H9 (cell line): ENCODE measurements at regions not wholly inside any gene's neighbourhood (a gene's known extent, or its start where the extent isn't known, plus 50 kb on each side); places are given as distances from the start of the nearest gene placed in this dataset.

Experiments
- DNase-seq: peaks from one replicate; pipeline ENCODE4 v3.0.0-alpha.2; 2017
- H2AFZ ChIP-seq: one replicate; pipeline ENCODE4 v1.6.1; 2013; ENCODE audit warnings: mild to moderate bottlenecking, low read length, control low read depth, moderate library complexity
- H2AK5ac ChIP-seq: 2 replicates; pipeline ENCODE4 v1.6.1; 2013; ENCODE audit warnings: low read length, control low read depth, mixed read lengths; ENCODE audit not compliant: insufficient read length
- H2BK120ac ChIP-seq: one replicate; pipeline ENCODE4 v1.6.1; 2013; ENCODE audit warnings: low read depth, mild to moderate bottlenecking, low read length, control low read depth, inconsistent platforms; ENCODE audit not compliant: poor library complexity, severe bottlenecking
- H2BK12ac ChIP-seq: 2 replicates; pipeline ENCODE4 v1.6.1; 2013; ENCODE audit warnings: low read length, control low read depth, mixed read lengths, low read depth; ENCODE audit not compliant: insufficient read length
- H2BK15ac ChIP-seq: 2 replicates; pipeline ENCODE4 v1.6.1; 2013; ENCODE audit warnings: low read depth, low read length, control low read depth
- H2BK20ac ChIP-seq: one replicate; pipeline ENCODE4 v1.6.1; 2013; ENCODE audit warnings: low read depth, mild to moderate bottlenecking, low read length, control low read depth, inconsistent platforms; ENCODE audit not compliant: poor library complexity, severe bottlenecking
- H2BK5ac ChIP-seq: 2 replicates; pipeline ENCODE4 v1.6.1; 2013; ENCODE audit warnings: low read length, control low read depth, mixed read lengths; ENCODE audit not compliant: insufficient read length
- H3K14ac ChIP-seq: 2 replicates; pipeline ENCODE4 v1.6.1; 2013; ENCODE audit warnings: low read length, control low read depth; ENCODE audit not compliant: insufficient read depth
- H3K18ac ChIP-seq: 2 replicates; pipeline ENCODE4 v1.6.1; 2013; ENCODE audit warnings: low read depth, mild to moderate bottlenecking, mixed read lengths, low read length, control low read depth; ENCODE audit not compliant: insufficient read length
- H3K23ac ChIP-seq: 2 replicates; pipeline ENCODE4 v1.6.1; 2013; ENCODE audit warnings: low read length, control low read depth, mixed read lengths, low read depth; ENCODE audit not compliant: insufficient read length
- H3K23me2 ChIP-seq: 2 replicates; pipeline ENCODE4 v1.6.1; 2013; ENCODE audit warnings: low read depth, mild to moderate bottlenecking, mixed read lengths, low read length, control low read depth; ENCODE audit not compliant: insufficient read length, poor library complexity, severe bottlenecking
- H3K27ac ChIP-seq: 2 replicates; pipeline ENCODE4 v1.5.1; 2013; ENCODE audit warnings: low read length, control low read depth, mixed read lengths, low read depth; ENCODE audit not compliant: insufficient read length
- H3K27me3 ChIP-seq: 2 replicates; pipeline ENCODE4 v1.6.1; 2013; ENCODE audit warnings: low read length, control low read depth, inconsistent platforms; ENCODE audit not compliant: insufficient read depth
- H3K4ac ChIP-seq: 2 replicates; pipeline ENCODE4 v1.6.1; 2013; ENCODE audit warnings: low read depth, mild to moderate bottlenecking, control low read depth, inconsistent platforms, low read length, moderate library complexity
- H3K4me1 ChIP-seq: 2 replicates; pipeline ENCODE4 v1.6.1; 2013; ENCODE audit warnings: low read length, control low read depth, inconsistent platforms; ENCODE audit not compliant: insufficient read depth
- H3K4me2 ChIP-seq: 2 replicates; pipeline ENCODE4 v1.6.1; 2013; ENCODE audit warnings: low read length, control low read depth, mixed read lengths; ENCODE audit not compliant: insufficient read length, insufficient read depth
- H3K56ac ChIP-seq: 2 replicates; pipeline ENCODE4 v1.6.1; 2013; ENCODE audit warnings: low read depth, mild to moderate bottlenecking, mixed read lengths, low read length, control low read depth; ENCODE audit not compliant: insufficient read length
- H3K79me1 ChIP-seq: 2 replicates; pipeline ENCODE4 v1.6.1; 2013; ENCODE audit warnings: low read depth, mild to moderate bottlenecking, moderate library complexity, low read length, control low read depth, inconsistent platforms; ENCODE audit not compliant: insufficient read depth, poor library complexity, severe bottlenecking
- H3K79me2 ChIP-seq: 2 replicates; pipeline ENCODE4 v1.6.1; 2013; ENCODE audit warnings: low read length, control low read depth, inconsistent platforms; ENCODE audit not compliant: insufficient read depth
- H3K9ac ChIP-seq: 2 replicates; pipeline ENCODE4 v1.6.1; 2013; ENCODE audit warnings: low read length, control low read depth, mixed read lengths; ENCODE audit not compliant: insufficient read length; ENCODE audit errors: extremely low read depth
- H3K9me3 ChIP-seq: one replicate; pipeline ENCODE4 v1.6.1; 2013; ENCODE audit warnings: low read depth, low read length, inconsistent platforms; ENCODE audit not compliant: control insufficient read depth
- H3T11ph ChIP-seq: one replicate; pipeline ENCODE4 v1.6.1; 2013; ENCODE audit warnings: mild to moderate bottlenecking, low read length, control low read depth, inconsistent platforms
- H4K20me1 ChIP-seq: one replicate; pipeline ENCODE4 v1.6.1; 2013; ENCODE audit not compliant: control insufficient read depth, insufficient read length, insufficient read depth
- H4K5ac ChIP-seq: 2 replicates; pipeline ENCODE4 v1.6.1; 2013; ENCODE audit warnings: low read depth, mild to moderate bottlenecking, mixed read lengths, low read length, control low read depth; ENCODE audit not compliant: insufficient read length
- H4K8ac ChIP-seq: replicated peaks from 2 replicates; pipeline ENCODE4 v1.6.1; 2013; ENCODE audit warnings: low read length, control low read depth, mixed read lengths, low read depth; ENCODE audit not compliant: insufficient read length
- H4K91ac ChIP-seq: 2 replicates; pipeline ENCODE4 v1.6.1; 2013; ENCODE audit warnings: low read depth, mild to moderate bottlenecking, moderate library complexity, mixed read lengths, low read length, control low read depth; ENCODE audit not compliant: insufficient read length
- H3K27ac Mint-ChIP-seq, 3 experiments: 2 replicates in 2 of 3; 3 replicates in 1 of 3; pipeline ENCODE4 v1.8.0; 2020 to 2021; ENCODE audit warnings: mixed read lengths in 3 of 3, mild to moderate bottlenecking in 1 of 3, moderate library complexity in 1 of 3
- H3K27me3 Mint-ChIP-seq: 2 replicates; pipeline ENCODE4 v1.8.0; 2021; ENCODE audit warnings: low read depth, mild to moderate bottlenecking, moderate library complexity, mixed read lengths
- H3K36me3 Mint-ChIP-seq, 3 experiments: 2 replicates in 2 of 3; 3 replicates in 1 of 3; pipeline ENCODE4 v1.8.0; 2020 to 2021; ENCODE audit warnings: low read depth in 3 of 3, mixed read lengths in 3 of 3; ENCODE audit not compliant: insufficient read depth in 1 of 3
- H3K4me1 Mint-ChIP-seq, 2 experiments: 2 replicates each; pipeline ENCODE4 v1.8.0; 2020; ENCODE audit warnings: mixed read lengths in 2 of 2
- H3K4me3 Mint-ChIP-seq, 2 experiments: 2 replicates in 1 of 2; 3 replicates in 1 of 2; pipeline ENCODE4 v1.8.0; 2020 to 2021; ENCODE audit warnings: mild to moderate bottlenecking in 2 of 2, mixed read lengths in 2 of 2, moderate library complexity in 1 of 2
- H3K9me3 Mint-ChIP-seq, 2 experiments: 2 replicates in 1 of 2; 3 replicates in 1 of 2; pipeline ENCODE4 v1.8.0; 2020; ENCODE audit warnings: mild to moderate bottlenecking in 2 of 2, mixed read lengths in 2 of 2, moderate library complexity in 1 of 2
- WGBS: extraction: QIAGEN DNeasy Blood & Tissue Kit; methylation state at CpG from one replicate; pipeline ENCODE4 v1.1.7; 2013; ENCODE audit warnings: missing lambda C conversion rate, low lambda C conversion rate, mixed read lengths; ENCODE audit not compliant: insufficient read length; ENCODE audit errors: extremely low coverage; 5-methylcytosine and 5-hydroxymethylcytosine counted together
- TF ChIP-seq, protein P1 (sequence below): fragments of 200-600 bp; sonication (generic); conservative IDR thresholded peaks from 3 replicates; pipeline ENCODE4 v1.8.0; 2021; ENCODE audit warnings: antibody characterized with exemption, mild to moderate bottlenecking

DNA sequence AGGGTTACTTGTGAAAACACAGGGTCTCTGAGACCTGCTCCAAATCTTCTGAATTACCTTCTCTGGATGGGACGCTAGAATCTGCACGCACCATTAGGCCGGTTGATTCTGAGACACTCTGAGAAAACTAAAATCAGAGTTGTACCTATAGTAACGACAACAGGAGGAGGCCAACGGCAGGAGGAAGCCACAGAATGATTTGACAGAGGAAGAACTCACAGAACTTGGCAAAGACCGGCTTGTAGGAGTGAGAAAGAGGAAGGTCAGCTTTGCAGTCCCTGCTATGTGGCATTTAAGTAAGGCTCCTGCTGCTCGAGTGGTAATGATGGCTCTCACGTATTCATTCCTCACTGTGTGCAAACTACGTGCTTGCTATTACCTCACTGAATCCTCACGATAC is 483.0 kb downstream of the TMEM114 start:
- Histone ChIP-seq H2BK20ac (no peak overlapping the region), H2AK5ac (no peak overlapping the region), H2AFZ (no peak overlapping the region), H3K14ac (no peak overlapping the region), H2BK5ac (no peak overlapping the region), H3K4ac (no peak overlapping the region), H2BK12ac (no peak overlapping the region), H3K4me1 (no peaks in the 10 kb centered on the region), H2BK15ac (no peak overlapping the region), H3K4me2 (no peak overlapping the region), H3K79me2 (no peaks in the 10 kb centered on the region), H4K20me1 (no peaks in the 10 kb centered on the region), H4K5ac (no peak overlapping the region), H3K9ac (no peak overlapping the region), H3K56ac (no peak overlapping the region), H3K9me3 (no peaks in the 10 kb centered on the region), H3K27me3 (no peaks in the 10 kb centered on the region), H3K23me2 (no peaks in the 10 kb centered on the region), H4K91ac (no peak overlapping the region), H3K23ac (no peak overlapping the region), H2BK120ac (no peak overlapping the region), H3T11ph (no peak overlapping the region), H3K18ac (no peak overlapping the region), H3K27ac (no peak overlapping the region), H3K79me1 (no peaks in the 10 kb centered on the region), H4K8ac (no peak overlapping the region)
- no peak for DNase-seq
- TF ChIP-seq, protein P1, sequence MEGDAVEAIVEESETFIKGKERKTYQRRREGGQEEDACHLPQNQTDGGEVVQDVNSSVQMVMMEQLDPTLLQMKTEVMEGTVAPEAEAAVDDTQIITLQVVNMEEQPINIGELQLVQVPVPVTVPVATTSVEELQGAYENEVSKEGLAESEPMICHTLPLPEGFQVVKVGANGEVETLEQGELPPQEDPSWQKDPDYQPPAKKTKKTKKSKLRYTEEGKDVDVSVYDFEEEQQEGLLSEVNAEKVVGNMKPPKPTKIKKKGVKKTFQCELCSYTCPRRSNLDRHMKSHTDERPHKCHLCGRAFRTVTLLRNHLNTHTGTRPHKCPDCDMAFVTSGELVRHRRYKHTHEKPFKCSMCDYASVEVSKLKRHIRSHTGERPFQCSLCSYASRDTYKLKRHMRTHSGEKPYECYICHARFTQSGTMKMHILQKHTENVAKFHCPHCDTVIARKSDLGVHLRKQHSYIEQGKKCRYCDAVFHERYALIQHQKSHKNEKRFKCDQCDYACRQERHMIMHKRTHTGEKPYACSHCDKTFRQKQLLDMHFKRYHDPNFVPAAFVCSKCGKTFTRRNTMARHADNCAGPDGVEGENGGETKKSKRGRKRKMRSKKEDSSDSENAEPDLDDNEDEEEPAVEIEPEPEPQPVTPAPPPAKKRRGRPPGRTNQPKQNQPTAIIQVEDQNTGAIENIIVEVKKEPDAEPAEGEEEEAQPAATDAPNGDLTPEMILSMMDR: no peak
- H3K27me3 Mint-ChIP-seq: no peaks in the 10 kb centered on the region
- H3K9me3 Mint-ChIP-seq: no peaks in the 10 kb centered on the region; a peak in 1 of 5 replicates
- H3K4me3 Mint-ChIP-seq: no peak overlapping the region
- H3K27ac Mint-ChIP-seq: no peak overlapping the region
- H3K36me3 Mint-ChIP-seq: no peaks in the 10 kb centered on the region
- no CpG with 5 or more reads among the region's 10 CpGs for WGBS
- H3K4me1 Mint-ChIP-seq: no peaks in the 10 kb centered on the region
